A172 (cell line): ENCODE measurements at regions not wholly inside any gene's neighbourhood (a gene's known extent, or its start where the extent isn't known, plus 50 kb on each side); places are given as distances from the start of the nearest gene placed in this dataset.

Experiments used
- DNase-seq: peaks from one replicate; pipeline ENCODE4 v3.0.0-alpha.2; 2015; ENCODE audit warnings: low spot score

- no peak for DNase-seq
These were observed 750.2 kb upstream of the HS3ST1 start for GRCh38 chr4:12178614-12179610.

DNA sequence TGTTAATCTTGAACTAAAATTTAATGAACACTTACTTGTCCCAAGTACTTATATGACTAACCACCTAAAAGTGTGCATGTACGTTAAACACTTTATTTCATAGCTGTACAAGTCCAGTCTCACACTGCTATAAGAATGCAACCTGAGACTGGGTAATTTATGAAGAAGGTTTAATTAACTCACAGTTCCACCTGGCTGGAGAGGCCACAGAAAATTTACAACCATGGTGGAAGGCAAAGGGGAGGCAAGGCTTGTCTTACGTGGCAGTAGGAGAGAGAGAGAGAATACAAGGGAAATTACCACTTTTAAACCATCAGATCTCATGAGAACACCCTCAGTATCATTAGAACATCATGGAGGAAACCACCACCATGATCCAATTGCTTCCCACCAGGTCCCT is 748.7 kb upstream of the HS3ST1 start:
- DNase-seq: no peak

DNA sequence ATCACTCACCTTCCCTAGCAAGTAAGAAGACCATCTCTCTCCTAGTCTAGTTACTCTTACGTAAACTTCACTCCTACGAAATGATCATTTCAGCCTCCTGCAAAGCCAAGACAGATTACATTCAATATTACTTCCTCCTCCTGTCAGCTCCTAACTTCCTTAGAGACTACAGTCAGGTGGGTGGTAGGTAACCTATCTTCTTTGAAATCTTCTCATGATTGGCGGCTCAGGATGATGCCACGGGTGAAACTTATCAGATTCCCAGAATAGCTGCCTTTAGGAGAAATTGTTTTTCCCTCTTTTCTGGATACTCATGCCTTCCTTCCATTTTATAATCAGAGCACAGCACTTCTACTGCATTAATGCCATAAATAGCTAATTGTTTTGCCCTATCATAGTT is 744.8 kb upstream of the HS3ST1 start:
- DNase-seq: no peak

GRCh38 chr4:12172198-12172973 is 743.7 kb upstream of the HS3ST1 start:
- DNase-seq: no peak

DNA sequence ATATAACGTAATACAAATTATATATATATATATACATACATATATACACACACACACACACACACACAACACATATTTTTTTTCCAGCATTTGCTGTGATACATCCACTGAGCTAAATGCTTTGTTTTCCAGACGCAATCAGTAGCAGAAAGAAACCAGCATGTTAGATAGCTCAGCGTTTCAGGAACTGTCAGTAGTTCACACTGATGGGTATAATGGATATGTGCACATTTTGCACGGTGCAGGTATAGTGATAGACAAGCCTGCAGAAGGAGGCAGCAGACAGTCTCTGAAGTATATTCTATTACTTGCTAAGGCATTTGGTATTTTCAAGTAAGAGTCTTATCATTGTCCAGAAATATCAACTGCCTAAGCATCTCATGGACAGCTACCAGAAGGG is 741.6 kb upstream of the HS3ST1 start:
- no peak for DNase-seq

DNA sequence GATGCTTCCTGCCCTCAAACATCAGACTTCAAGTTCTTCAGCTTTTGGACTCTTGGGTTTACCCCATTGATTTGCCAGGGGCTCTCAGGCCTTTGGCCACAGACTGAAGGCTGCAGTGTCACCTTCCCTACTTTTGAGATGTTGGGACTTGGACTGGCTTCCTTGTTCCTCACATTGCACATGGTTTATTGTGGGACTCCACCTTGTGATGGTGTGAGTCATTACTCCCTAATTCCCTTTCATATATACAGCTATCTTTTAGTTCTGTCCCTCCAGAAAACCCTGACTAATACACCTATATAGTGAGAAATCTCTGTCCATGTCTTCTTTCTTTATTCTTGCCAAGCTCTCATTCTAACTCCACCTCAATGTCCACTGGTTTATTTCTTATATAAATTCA is 736.9 kb upstream of the HS3ST1 start:
- DNase-seq: no peak

DNA sequence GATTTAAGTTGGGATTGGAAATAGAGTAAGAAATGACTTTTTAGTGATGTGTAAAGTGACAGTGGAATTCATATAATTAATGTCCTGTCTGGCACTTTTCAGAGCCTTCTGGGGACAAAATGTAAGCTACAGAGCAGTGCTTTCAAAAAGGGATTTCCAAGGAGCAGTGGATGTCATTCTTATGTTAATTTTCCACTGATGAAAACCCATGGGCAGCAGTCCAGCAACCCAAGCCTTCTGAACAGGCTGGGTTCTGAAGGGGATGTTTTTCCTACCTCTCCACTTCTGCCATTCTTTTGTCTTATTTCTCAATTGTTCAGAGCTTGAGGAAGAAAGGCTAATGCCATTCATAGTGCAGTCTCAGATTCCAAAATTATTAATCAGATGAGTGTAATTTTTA is 717.6 kb upstream of the HS3ST1 start:
- DNase-seq: no peak

- no peak for DNase-seq
These were observed 717.1 kb upstream of the HS3ST1 start for GRCh38 chr4:12145768-12146167.

- no peak for DNase-seq
These were observed 716.4 kb upstream of the HS3ST1 start for GRCh38 chr4:12145106-12145505.

GRCh38 chr4:12144051-12144450 is 715.4 kb upstream of the HS3ST1 start:
- DNase-seq: no peak

- DNase-seq: no peak
These were observed 712.2 kb upstream of the HS3ST1 start for GRCh38 chr4:12140864-12141263.

DNA sequence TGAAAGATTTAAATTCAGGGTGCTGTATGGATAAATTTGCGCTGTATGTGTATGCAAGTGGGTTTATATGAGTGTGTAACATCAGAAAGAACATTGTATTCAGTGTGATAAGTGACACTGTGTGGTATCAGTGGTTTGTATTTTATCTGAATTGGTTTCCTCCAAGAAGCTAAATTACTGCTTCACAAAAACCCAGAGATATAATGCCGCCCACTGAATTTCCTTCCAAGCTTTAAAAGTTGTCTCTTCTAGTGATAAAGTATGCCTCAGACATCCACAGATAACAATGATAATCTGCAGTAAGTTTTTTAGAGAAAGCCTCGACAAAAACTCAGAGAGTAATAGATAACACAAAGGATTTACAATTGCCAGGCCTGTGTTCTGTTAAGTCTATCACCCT is 710.6 kb upstream of the HS3ST1 start:
- no peak for DNase-seq

DNA sequence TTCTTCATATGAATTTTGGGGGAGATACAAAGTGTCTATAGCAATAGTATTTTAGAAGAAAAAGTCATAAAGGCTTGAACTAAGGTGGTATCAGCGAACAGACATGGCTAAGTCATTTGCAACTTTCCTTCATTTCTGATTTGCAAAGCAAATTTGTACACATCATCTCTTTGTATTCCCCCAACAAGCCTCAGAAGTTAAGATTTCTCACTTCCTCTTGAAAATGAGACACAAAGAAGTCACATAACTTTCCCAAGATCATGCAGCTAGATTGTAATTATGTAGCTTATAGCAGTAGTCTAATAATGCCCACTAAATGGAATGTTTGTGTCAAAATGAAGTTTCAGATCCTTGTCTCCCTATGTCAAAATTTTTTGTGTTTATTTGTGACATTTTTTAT is 709.8 kb upstream of the HS3ST1 start:
- no peak for DNase-seq

DNA sequence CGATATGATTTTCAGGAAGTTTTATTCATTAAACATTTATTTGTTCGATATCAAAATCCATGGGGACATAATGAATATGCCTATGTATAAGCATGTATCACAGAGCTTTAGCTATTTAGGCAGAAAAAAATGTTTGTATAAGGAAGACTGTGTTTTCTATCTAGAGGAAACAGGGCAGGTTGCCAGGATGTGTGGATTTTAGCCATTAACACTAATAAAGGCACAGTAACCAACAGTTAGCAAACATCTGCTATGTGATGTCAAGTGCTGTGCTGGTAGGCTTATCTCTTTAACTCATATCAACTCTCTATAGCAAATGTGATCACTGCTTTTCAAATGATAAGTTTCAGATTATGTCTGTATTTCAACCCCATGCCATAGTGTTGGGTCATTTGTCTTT is 708.9 kb upstream of the HS3ST1 start:
- DNase-seq: no peak

DNA sequence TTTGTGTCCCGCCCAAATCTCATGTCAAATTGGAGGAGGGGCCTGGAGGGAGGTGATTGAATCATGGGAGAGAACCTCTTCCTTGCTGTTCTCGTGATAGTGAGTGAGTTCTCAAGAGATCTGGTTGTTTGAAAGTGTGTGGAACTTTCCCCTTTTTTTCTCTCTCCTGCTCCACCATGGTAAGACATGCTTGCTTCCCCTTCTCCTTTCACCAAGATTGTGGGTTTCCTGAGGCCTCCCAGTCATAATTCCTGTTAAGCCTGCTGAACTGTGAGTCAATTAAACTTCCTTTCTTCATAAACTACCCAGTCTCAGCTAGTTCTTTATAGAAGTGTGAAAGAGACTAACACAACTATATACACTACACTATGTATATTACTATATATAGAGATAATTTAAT is 697.8 kb upstream of the HS3ST1 start:
- no peak for DNase-seq

DNA sequence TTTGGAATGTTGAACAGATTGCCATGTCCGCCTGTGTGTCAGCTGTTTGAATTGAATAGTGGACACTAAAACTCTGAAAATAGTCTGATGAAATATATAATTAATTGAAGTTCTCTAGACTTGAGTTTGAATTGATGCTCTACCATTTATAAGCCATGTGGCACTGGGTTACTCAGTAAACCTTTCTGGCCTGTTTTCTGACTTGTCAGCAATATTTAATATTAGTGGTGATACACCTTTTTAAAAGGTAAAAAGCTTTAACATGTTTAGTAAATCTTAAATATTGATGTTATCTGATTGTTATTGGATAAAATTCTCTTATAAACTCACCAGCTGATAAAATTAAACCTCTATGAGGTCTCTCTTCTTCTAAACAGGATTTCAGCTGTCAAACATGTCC is 695.4 kb upstream of the HS3ST1 start:
- no peak for DNase-seq

GRCh38 chr4:12123707-12124106 is 695.0 kb upstream of the HS3ST1 start:
- DNase-seq: no peak

DNA sequence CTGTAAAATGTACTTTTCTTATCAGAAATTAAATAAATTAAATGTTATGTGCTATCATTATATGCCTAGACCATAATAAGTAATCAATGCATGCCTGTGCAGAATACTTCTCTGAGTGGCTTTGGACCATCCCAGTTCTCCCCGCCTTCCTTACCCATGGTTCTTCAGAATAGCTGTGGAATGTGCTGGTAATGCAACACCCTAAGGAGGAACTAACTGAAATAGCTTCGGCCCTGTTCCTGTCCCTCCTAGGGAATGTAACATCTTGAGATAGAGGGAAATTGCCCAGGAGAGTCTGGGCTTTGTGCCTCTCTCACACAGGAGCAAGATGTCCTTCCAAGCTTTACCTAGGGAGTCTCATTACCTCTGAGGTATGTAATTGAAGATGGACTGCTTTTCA is 693.6 kb upstream of the HS3ST1 start:
- DNase-seq: no peak

DNA sequence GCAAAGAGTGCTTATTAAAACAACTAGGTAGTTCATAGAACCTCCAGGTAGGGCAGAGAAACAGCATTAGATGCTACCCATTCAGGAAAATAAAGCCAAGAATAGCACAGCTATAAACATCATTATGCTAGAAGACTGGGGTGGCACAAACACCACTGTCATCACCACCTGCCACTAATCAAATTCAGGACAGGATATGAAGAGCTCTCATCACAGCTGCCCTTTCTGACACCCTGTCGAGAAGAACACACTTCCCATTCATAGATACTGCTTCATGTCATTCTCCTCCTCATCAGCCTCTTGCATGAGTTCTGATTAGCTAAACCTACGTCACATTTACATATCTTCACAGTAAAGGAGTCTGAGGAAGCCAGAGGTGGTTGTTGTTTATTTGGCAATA is 692.3 kb upstream of the HS3ST1 start:
- DNase-seq: no peak

- no peak for DNase-seq
These were observed 690.0 kb upstream of the HS3ST1 start for GRCh38 chr4:12118651-12119213.

DNA sequence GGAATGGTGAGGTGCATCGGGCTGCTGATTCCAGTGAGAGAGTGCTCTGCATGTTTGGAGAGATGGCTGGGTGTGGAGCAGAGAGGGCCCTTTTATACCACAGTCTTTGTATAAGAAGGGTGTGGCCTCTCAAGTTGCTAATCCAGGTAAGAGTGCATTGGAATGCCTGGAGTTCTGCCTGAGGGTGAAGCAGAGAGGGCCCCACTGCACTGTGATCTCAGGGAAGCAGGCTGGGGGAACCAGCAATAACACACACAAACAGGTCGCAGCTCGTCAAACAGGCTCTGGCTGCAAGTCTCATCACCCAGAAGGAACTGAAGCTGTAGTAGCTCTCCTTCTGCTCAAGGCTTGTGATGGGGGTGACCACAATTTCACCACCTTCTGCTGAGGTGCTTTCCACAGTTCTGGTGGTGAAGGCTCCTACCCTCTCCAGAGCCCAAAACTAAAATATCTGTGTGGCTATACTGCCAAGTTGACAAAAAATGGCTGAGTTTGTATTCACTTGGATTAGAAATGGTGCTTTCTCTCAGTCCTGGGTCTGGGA is 687.4 kb upstream of the HS3ST1 start:
- DNase-seq: no peak

GRCh38 chr4:12110627-12111026 is 681.9 kb upstream of the HS3ST1 start:
- no peak for DNase-seq
